Ishikawa (cell line): ENCODE measurements at regions not wholly inside any gene's neighbourhood (a gene's known extent, or its start where the extent isn't known, plus 50 kb on each side); places are given as distances from the start of the nearest gene placed in this dataset.

Experiments used
- CEBPB ChIP-seq: IDR thresholded peaks from 2 replicates; pipeline ENCODE4 v1.6.1; 2012
- CREB1 ChIP-seq: IDR thresholded peaks from 2 replicates; pipeline ENCODE4 v1.6.1; 2012; ENCODE audit warnings: low read depth
- EGR1 ChIP-seq: IDR thresholded peaks from 2 replicates; pipeline ENCODE4 v1.6.1; 2012
- EP300 ChIP-seq: IDR thresholded peaks from 2 replicates; pipeline ENCODE4 v1.6.1; 2012; ENCODE audit warnings: borderline replicate concordance
- FOXM1 ChIP-seq: IDR thresholded peaks from 2 replicates; pipeline ENCODE4 v1.6.1; 2012; ENCODE audit warnings: low read depth, borderline replicate concordance
- NFIC ChIP-seq: IDR thresholded peaks from 2 replicates; pipeline ENCODE4 v1.6.1; 2012
- RAD21 ChIP-seq: IDR thresholded peaks from 2 replicates; pipeline ENCODE4 v1.6.1; 2012; ENCODE audit warnings: low read depth
- TAF1 ChIP-seq: IDR thresholded peaks from 2 replicates; pipeline ENCODE4 v1.6.1; 2012; ENCODE audit warnings: low read depth, mild to moderate bottlenecking
- TCF12 ChIP-seq: IDR thresholded peaks from 2 replicates; pipeline ENCODE4 v1.6.1; 2012; ENCODE audit warnings: low read depth
- TEAD4 ChIP-seq: IDR thresholded peaks from 2 replicates; pipeline ENCODE4 v1.6.1; 2012
- YY1 ChIP-seq: IDR thresholded peaks from 2 replicates; pipeline ENCODE4 v1.6.1; 2012; ENCODE audit warnings: low read depth
- ZBTB7A ChIP-seq: IDR thresholded peaks from 2 replicates; pipeline ENCODE4 v1.6.1; 2012; ENCODE audit warnings: low read depth
- TF ChIP-seq, protein P1 (sequence below): IDR thresholded peaks from 2 replicates; pipeline ENCODE4 v1.6.1; 2012
- TF ChIP-seq, protein P2 (sequence below): IDR thresholded peaks from 2 replicates; pipeline ENCODE4 v1.6.1; 2012; ENCODE audit warnings: low read depth, mild to moderate bottlenecking
- TF ChIP-seq, protein P3 (sequence below): IDR thresholded peaks from 2 replicates; pipeline ENCODE4 v1.6.1; 2012

DNA sequence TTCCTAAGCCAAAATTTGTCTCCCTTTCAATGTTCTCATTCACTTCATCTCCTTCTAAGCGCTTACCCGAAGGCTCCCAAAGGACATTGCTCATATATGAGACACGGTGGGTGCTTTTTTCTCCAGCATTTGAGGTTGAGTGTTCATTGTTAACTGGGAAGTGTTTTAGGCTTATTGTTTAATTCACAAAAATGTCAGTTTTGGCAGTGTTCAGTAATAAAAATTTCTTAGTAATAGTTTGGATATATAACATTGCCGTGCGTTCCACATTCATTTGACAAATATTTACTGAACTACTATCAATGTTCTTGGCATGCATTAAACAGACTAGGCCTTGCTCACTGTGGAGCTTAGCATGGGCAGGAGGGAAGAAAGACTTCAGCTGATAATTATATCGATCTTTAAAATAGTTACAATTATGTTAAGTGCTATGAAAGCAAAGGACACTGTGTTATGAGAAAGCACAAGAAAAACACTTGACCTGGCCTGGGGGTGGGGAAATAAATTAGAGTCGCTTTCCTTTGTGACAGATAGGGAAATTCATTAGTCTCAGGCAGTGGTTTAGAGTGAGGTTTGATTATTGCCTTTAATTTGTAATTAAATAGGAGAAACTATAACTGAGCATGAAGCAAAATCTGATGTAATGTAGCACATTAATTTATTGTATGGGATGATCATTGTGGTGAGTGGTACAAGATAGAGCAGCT is 82.2 kb upstream of the DOCK10 start:
- TF ChIP-seq, protein P1, sequence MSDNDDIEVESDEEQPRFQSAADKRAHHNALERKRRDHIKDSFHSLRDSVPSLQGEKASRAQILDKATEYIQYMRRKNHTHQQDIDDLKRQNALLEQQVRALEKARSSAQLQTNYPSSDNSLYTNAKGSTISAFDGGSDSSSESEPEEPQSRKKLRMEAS = no peak
- no peak for TF ChIP-seq TCF12
- no peak for TF ChIP-seq EP300
- TF ChIP-seq TEAD4 = no peak
- TF ChIP-seq TAF1 = no peak
- no peak for TF ChIP-seq FOXM1
- no peak for TF ChIP-seq RAD21
- no peak for TF ChIP-seq NFIC
- no peak for TF ChIP-seq YY1
- TF ChIP-seq, protein P2, sequence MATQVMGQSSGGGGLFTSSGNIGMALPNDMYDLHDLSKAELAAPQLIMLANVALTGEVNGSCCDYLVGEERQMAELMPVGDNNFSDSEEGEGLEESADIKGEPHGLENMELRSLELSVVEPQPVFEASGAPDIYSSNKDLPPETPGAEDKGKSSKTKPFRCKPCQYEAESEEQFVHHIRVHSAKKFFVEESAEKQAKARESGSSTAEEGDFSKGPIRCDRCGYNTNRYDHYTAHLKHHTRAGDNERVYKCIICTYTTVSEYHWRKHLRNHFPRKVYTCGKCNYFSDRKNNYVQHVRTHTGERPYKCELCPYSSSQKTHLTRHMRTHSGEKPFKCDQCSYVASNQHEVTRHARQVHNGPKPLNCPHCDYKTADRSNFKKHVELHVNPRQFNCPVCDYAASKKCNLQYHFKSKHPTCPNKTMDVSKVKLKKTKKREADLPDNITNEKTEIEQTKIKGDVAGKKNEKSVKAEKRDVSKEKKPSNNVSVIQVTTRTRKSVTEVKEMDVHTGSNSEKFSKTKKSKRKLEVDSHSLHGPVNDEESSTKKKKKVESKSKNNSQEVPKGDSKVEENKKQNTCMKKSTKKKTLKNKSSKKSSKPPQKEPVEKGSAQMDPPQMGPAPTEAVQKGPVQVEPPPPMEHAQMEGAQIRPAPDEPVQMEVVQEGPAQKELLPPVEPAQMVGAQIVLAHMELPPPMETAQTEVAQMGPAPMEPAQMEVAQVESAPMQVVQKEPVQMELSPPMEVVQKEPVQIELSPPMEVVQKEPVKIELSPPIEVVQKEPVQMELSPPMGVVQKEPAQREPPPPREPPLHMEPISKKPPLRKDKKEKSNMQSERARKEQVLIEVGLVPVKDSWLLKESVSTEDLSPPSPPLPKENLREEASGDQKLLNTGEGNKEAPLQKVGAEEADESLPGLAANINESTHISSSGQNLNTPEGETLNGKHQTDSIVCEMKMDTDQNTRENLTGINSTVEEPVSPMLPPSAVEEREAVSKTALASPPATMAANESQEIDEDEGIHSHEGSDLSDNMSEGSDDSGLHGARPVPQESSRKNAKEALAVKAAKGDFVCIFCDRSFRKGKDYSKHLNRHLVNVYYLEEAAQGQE = no peak
- TF ChIP-seq CREB1 = no peak
- no peak for TF ChIP-seq EGR1
- no peak for TF ChIP-seq CEBPB
- no peak for TF ChIP-seq ZBTB7A
- TF ChIP-seq, protein P3, sequence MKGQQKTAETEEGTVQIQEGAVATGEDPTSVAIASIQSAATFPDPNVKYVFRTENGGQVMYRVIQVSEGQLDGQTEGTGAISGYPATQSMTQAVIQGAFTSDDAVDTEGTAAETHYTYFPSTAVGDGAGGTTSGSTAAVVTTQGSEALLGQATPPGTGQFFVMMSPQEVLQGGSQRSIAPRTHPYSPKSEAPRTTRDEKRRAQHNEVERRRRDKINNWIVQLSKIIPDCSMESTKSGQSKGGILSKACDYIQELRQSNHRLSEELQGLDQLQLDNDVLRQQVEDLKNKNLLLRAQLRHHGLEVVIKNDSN = no peak

DNA sequence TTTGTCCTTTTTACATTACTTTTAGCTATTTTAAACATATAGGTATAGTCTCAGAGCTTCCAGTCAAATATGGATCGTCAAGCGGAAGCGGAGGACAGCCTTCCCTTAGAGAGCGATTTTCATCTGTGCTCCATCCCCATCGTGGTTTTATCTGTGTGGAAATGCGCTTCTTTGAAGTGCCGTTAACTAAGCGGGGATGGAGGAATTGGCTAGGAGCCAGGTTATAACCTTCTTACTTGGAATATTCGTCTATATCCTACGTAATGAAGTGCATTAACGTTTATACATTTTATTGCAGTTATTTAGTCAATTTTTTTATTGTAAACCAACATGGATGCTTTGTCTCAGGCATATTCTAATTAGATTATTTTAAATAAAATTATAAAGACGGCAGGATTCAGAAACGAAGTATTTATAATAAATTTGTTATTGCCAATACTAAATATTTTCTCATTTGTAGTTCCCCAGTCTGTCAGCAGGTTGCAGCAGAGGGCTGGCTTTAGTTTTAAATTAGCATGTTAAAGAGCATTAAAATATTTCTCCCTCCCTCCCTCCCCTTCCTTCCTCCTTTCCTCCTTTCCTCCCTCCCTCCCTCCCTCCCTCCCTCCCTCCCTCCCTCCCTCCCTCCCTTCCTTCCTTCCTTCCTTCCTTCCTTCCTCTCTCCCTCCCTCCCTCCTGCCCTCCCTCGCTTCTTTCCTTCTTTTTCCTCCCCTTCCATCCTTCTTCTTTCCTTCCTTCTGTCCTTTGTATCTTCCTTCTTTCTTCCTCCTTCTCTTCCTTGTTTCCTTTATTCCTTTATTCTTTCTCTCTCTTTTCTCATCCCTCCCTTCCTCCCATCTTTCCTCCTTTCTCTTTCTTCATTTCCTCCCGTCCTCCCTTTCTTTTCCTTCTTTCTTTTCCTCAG is 80.6 kb upstream of the DOCK10 start:
- TF ChIP-seq NFIC (peak; percentile 27; the same call in 1 of the 2 replicates), CEBPB (no peak), RAD21 (peak; percentile 61)

DNA sequence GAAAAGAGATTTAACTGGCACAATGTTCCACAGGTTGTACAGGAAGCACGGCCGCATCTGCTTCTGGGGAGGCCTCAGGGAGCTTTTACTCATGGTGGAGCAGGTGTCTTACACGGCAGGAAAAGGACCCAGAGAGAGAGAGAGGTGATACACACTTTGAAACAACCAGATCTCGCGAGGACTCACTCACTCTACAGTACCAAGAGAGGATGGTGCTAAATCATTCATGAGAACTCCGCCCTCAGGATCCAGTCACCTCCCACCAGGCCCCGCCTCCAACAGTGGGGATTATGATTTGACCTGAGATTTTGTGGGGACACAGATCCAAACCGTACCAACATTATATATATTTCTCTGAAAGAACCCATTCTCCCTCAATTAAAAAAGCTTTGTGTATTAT is 79.7 kb upstream of the DOCK10 start:
- no peak for TF ChIP-seq CREB1
- TF ChIP-seq, protein P2 = no peak
- TF ChIP-seq, protein P1 = no peak
- no peak for TF ChIP-seq CEBPB
- no peak for TF ChIP-seq ZBTB7A
- no peak for TF ChIP-seq FOXM1
- TF ChIP-seq EP300 = no peak
- TF ChIP-seq TEAD4 = no peak

DNA sequence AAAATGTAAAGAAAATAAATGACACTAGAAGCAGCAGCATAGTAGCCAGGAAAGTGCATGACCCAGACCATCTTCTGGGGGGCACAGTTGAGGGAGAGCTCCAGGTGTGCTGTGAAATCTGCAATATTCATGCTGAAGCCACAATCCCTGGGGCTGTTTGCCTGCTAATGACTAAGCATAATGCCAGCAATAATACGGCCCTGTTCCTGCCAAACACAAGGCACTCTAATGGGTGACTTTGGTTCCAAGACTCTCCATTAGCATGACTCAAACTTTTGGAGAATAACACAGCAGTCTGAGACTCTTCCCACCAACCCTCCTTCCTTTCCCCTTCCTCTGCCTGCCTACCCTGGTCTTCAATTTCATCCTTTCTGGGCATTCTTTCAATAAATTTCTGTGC is 77.9 kb upstream of the DOCK10 start:
- TF ChIP-seq FOXM1 = no peak
- no peak for TF ChIP-seq EP300
- TF ChIP-seq, protein P2 = no peak
- no peak for TF ChIP-seq YY1
- no peak for TF ChIP-seq TAF1
- no peak for TF ChIP-seq RAD21
- no peak for TF ChIP-seq CREB1
- TF ChIP-seq, protein P3 = no peak
- no peak for TF ChIP-seq NFIC
- TF ChIP-seq ZBTB7A = no peak
